GM10248 (cell line): ENCODE measurements at regions not wholly inside any gene's neighbourhood (a gene's known extent, or its start where the extent isn't known, plus 50 kb on each side); places are given as distances from the start of the nearest gene placed in this dataset.

Experiments
- CTCF ChIA-PET: fragments of 300-600 bp; sonication (Branson Sonifier 250); formaldehyde crosslinking; extraction: SDS; loops from one replicate; lab custom pipeline; 2021; ENCODE audit warnings: antibody characterized with exemption; lab: Yijun Ruan, JAX
- POLR2A ChIA-PET: fragments of 350-650 bp; sonication (Branson Sonifier 250); formaldehyde crosslinking; extraction: SDS; loops from one replicate; lab custom pipeline; 2020; ENCODE audit warnings: antibody characterized with exemption; lab: Yijun Ruan, JAX
- DNase-seq: peaks from one replicate; pipeline ENCODE4 v3.0.0; 2012; ENCODE audit errors: extremely low spot score
- TF ChIP-seq, protein P1 (sequence below): IDR thresholded peaks from 2 replicates; pipeline ENCODE4 v1.5.1; 2012; ENCODE audit warnings: mild to moderate bottlenecking, low read depth; ENCODE audit errors: extremely low read depth, missing control alignments, control extremely low read depth

DNA sequence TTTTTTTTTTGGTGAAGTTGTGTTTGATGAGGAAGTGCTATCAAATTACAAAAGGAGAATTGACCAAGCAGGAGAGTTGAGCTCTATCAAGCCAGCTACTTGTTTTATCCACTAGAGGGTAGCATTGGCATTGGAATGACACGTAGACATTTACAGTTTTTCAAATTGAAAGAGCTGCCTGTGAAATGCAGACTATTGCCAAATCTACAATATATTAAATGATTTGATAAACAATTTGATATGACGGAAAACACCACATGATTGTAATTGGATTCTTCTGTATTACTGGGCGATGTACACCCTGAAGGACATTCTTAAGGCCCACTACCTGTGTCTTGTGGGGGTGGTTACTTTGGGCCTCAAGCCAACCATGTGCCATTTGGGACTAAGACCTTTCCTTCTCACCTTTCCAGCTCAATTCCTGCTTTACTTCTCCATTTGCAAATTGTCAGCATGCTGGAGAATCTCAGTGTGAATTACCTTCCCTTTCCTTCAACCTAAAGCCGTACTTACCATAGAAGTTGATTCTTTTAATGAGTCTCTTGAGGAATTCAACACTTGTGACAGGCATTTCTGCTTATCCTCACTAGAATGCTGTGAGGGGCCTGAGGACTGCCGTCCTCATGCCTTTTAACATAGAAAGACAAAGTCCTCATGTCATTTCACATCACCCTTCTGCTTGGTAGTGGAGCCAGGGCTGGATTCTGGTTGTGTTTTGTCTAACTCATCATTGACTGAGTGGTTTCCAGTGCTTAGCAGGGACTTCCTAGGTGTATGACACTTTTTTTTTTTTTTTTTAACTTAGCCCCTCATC lies 134.8 kb upstream of the THUMPD2 start:
- TF ChIP-seq, protein P1, sequence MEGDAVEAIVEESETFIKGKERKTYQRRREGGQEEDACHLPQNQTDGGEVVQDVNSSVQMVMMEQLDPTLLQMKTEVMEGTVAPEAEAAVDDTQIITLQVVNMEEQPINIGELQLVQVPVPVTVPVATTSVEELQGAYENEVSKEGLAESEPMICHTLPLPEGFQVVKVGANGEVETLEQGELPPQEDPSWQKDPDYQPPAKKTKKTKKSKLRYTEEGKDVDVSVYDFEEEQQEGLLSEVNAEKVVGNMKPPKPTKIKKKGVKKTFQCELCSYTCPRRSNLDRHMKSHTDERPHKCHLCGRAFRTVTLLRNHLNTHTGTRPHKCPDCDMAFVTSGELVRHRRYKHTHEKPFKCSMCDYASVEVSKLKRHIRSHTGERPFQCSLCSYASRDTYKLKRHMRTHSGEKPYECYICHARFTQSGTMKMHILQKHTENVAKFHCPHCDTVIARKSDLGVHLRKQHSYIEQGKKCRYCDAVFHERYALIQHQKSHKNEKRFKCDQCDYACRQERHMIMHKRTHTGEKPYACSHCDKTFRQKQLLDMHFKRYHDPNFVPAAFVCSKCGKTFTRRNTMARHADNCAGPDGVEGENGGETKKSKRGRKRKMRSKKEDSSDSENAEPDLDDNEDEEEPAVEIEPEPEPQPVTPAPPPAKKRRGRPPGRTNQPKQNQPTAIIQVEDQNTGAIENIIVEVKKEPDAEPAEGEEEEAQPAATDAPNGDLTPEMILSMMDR: peak; percentile 66
- DNase-seq: peak; percentile 25
- POLR2A ChIA-PET: no interaction called here
- CTCF ChIA-PET: interaction anchor here (0.6 to 2.6 kb wide), 27 partner anchors 8 to 1858 kb away, joined by 3 to 95 read pairs (median 4); no protein-coding TSS in a partner anchor

DNA sequence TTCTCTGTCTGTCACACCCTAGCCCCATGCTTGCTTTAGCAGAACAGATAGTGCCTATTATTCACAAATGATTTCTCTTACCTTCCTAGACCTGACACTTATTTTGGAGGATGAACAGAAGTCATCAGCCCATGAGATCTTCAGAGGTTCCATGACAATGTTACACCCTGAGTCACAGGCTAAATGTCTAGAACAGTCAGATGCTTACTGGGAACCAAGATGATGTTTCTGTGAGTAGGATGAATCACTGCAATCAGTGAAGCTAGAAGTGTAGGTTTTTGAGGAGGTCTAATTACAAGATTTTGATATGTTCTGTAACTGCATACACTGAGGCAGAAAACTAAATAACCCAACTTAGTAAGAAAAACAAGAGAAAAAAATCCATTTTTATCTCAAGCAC lies 123.0 kb upstream of the THUMPD2 start:
- ChIA-PET POLR2A (no interaction called here), CTCF (interaction anchor here (2.3 kb wide), 1 partner anchor 11 kb away, joined by 6 read pairs; no protein-coding TSS in a partner anchor)
- TF ChIP-seq, protein P1: no peak
- no peak for DNase-seq

DNA sequence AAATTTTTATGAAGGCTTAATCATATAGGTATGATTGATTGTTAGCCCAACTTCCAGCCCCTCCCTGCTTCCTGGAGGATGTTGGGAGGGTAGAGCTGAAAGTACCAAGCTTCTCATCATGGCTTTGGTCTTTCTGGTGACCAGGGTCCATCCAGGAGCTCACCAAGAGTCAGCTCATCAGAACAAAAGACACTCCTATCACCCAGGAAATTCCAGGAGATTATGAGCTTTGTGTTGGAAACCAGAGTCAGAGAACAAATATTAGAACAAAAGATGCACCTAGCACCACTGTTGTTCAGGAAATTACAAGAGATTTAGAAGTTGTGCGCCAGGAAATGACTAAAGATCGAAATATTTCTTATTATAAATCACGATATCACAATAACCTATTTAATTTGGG lies 119.9 kb upstream of the THUMPD2 start:
- POLR2A ChIA-PET: no interaction called here
- CTCF ChIA-PET: interaction anchor here (0.8 to 1.4 kb wide), 3 partner anchors 9 to 15 kb away, joined by 3 to 4 read pairs (median 3); no protein-coding TSS in a partner anchor

DNA sequence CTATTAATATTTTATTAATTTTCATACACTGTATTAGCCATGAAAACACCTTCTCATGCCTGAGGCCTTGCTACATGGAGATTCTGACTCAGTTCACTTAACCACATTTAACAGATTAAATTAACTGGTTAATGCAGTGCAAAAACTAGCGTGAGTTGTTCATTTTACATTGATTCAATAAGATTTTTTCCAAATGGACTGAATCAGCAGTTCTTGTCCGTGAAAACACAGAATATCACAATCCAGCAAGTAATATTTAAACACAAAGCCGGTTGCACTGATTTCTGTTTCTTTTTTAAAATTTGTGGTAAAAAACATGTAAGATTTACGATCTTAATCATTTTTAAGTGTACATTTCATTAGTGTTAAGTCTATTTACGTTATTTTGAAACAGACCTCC lies 118.2 kb upstream of the THUMPD2 start:
- DNase-seq: no peak
- CTCF ChIA-PET: interaction anchor here (0.6 kb wide), 1 partner anchor 11 kb away, joined by 3 read pairs; no protein-coding TSS in a partner anchor
- TF ChIP-seq, protein P1: no peak
- POLR2A ChIA-PET: no interaction called here

More for the DNA sequence above, 119.9 kb upstream of the THUMPD2 start:
- no peak for DNase-seq
- TF ChIP-seq, protein P1: no peak

DNA sequence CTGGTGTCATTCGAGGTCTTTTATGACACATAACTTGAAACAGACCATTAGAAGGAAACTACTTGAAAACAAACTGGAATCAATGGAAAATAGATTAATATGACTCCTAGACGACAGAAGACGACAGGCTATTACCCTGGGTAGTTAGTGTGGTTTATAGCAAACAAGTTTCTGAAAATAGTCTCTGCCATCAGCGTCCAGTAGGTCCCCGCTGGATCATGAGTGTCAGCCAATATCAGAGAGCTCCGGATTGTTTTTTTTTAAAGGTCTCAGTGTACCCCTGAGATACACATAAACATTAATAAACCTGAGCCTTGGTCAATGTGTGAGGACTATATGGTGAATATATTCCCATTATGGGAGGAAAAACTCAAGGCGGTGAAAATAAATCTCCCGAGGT lies 115.0 kb upstream of the THUMPD2 start:
- no peak for DNase-seq
- CTCF ChIA-PET: interaction anchor here (1.3 kb wide), 1 partner anchor 9 kb away, joined by 4 read pairs; no protein-coding TSS in a partner anchor
- TF ChIP-seq, protein P1: no peak
- POLR2A ChIA-PET: no interaction called here

DNA sequence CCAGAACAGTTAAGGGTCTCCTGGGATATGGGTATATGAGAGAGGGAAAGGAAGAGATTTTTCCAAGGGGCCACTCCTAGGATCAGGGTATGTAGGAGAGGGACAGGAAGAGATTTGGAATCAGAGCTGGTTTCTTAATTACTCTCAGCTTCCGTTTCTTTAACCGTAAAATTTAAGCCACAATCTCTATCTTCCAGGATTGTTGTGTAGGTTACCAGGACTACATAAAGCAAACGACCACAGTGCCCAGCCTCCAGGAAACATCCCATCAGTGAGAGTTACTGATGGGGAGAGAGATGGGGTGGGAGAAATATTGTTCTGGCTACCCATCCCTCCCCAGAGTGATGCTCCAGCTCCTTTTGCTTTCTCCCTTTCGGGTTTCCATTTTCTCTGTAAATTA lies 114.6 kb upstream of the THUMPD2 start:
- POLR2A ChIA-PET: no interaction called here
- CTCF ChIA-PET: interaction anchor here (1.3 kb wide), 1 partner anchor 9 kb away, joined by 4 read pairs; no protein-coding TSS in a partner anchor
- TF ChIP-seq, protein P1: no peak
- DNase-seq: no peak
